CD4-positive, alpha-beta T cell (primary cell): ENCODE measurements at regions not wholly inside any gene's neighbourhood (a gene's known extent, or its start where the extent isn't known, plus 50 kb on each side); places are given as distances from the start of the nearest gene placed in this dataset.

Experiments
- ATAC-seq: fragments of 200-7000 bp; cut with Tn5 transposase; one replicate; pipeline ENCODE4 v1.10.0; 2022; ENCODE audit warnings: mild to moderate bottlenecking; ENCODE audit not compliant: poor library complexity
- CTCF ChIA-PET: fragments of 350-600 bp; sonication (Branson Sonifier 250); formaldehyde crosslinking; loops from one replicate; lab custom pipeline; 2021; ENCODE audit warnings: antibody characterized with exemption, inconsistent platforms; lab: Charles Lee
- POLR2A ChIA-PET: fragments of 350-600 bp; sonication (Branson Sonifier 250); formaldehyde crosslinking; loops from one replicate; lab custom pipeline; 2021; ENCODE audit warnings: antibody characterized with exemption, inconsistent platforms; lab: Charles Lee
- DNase-seq, 14 experiments: peaks; one replicate each; pipeline ENCODE4 v3.0.0-alpha.2; 2013 to 2020; ENCODE audit warnings: mixed read lengths in 2 of 14
- H3K27ac ChIP-seq, 2 donors: one replicate each; pipeline versions ENCODE4 v1.5.1 to v1.7.0; 2013; ENCODE audit warnings: low read length in 2 of 2, low read depth in 1 of 2, mild to moderate bottlenecking in 1 of 2
- H3K27me3 ChIP-seq, 2 experiments: 1 replicate in 1 of 2; 2 replicates in 1 of 2; pipeline versions ENCODE4 v1.6.1 to v1.7.0; 2013; ENCODE audit warnings: low read length in 2 of 2, control low read depth in 1 of 2, mild to moderate bottlenecking in 1 of 2, moderate library complexity in 1 of 2; ENCODE audit not compliant: insufficient read depth in 2 of 2, control insufficient read depth in 1 of 2
- H3K36me3 ChIP-seq: one replicate; pipeline ENCODE4 v1.6.1; 2013; ENCODE audit warnings: low read length, control low read depth; ENCODE audit not compliant: insufficient read depth
- H3K4me1 ChIP-seq: one replicate; pipeline ENCODE4 v1.6.1; 2013; ENCODE audit warnings: low read length, control low read depth; ENCODE audit not compliant: insufficient read depth
- H3K4me3 ChIP-seq: one replicate; pipeline ENCODE4 v1.5.1; 2013; ENCODE audit warnings: mild to moderate bottlenecking, low read length, moderate library complexity
- H3K9me3 ChIP-seq, 2 experiments: 1 replicate in 1 of 2; 2 replicates in 1 of 2; pipeline versions ENCODE4 v1.6.1 to v1.7.0; 2013; ENCODE audit warnings: low read length in 2 of 2, mild to moderate bottlenecking in 2 of 2, control low read depth in 1 of 2, moderate library complexity in 1 of 2; ENCODE audit not compliant: control insufficient read depth in 1 of 2, insufficient read depth in 1 of 2
- H3K27ac Mint-ChIP-seq: one replicate; pipeline ENCODE4 v1.8.0; 2020; ENCODE audit warnings: mixed read lengths
- H3K27me3 Mint-ChIP-seq: one replicate; pipeline ENCODE4 v1.8.0; 2021; ENCODE audit warnings: mixed read lengths
- H3K36me3 Mint-ChIP-seq: one replicate; pipeline ENCODE4 v1.8.0; 2021; ENCODE audit warnings: low read depth, mixed read lengths
- H3K4me1 Mint-ChIP-seq: one replicate; pipeline ENCODE4 v1.8.0; 2021; ENCODE audit warnings: low read depth, mixed read lengths
- H3K4me3 Mint-ChIP-seq: one replicate; pipeline ENCODE4 v1.8.0; 2020; ENCODE audit warnings: mild to moderate bottlenecking, mixed read lengths
- H3K9me3 Mint-ChIP-seq: one replicate; pipeline ENCODE4 v1.8.0; 2020; ENCODE audit warnings: mixed read lengths
- intact Hi-C, 2 experiments: fragments of 100-400 bp; cut with DNase I in 1 of 2; cut with micrococcal nuclease in 1 of 2; formaldehyde crosslinking; loops; one replicate each; pipeline versions ENCODE4 v1.15.1 to v1.9.0; 2023 to 2025; cut with DNase I, micrococcal nuclease
- TF ChIP-seq, protein P1 (sequence below): fragments of 200-600 bp; IDR thresholded peaks from one replicate; pipeline ENCODE4 v1.8.0; 2022; ENCODE audit warnings: antibody characterized with exemption, mild to moderate bottlenecking

DNA sequence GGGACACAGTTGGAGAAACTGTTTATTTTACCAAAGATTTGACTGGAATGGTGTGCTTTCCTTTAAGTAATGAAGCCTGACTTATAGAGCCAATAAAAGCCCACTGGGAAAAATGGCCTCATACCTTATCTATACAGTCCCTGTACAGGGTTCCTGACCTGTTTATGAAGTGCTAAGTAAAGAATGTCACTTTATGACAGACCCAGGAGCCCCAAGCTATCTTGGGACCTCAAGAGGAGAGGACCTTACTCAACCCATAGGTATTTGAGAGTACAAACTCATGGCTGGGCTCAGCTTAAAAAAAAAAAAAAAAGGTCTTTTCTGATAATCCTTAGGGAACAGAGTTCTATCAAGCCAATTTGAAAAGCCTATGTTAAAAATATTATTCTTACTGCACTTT lies 1389.3 kb downstream of the RAPGEF2 start:
- Histone ChIP-seq H3K27me3 (no peaks in the 10 kb centered on the region), H3K36me3 (no peaks in the 10 kb centered on the region), H3K27ac (no peak overlapping the region), H3K9me3 (peaks cover 0 to 14% of the 10 kb centered on the region in 2 experiments), H3K4me3 (no peak overlapping the region), H3K4me1 (no peaks in the 10 kb centered on the region)
- DNase-seq = no peak
- Mint-ChIP-seq H3K27me3 (no peaks in the 10 kb centered on the region), H3K36me3 (no peaks in the 10 kb centered on the region), H3K9me3 (peaks cover 9% of the 10 kb centered on the region), H3K4me3 (no peak overlapping the region), H3K27ac (no peak overlapping the region), H3K4me1 (no peaks in the 10 kb centered on the region)
- intact Hi-C loops = no loop called here
- no peak for ATAC-seq
- TF ChIP-seq, protein P1, sequence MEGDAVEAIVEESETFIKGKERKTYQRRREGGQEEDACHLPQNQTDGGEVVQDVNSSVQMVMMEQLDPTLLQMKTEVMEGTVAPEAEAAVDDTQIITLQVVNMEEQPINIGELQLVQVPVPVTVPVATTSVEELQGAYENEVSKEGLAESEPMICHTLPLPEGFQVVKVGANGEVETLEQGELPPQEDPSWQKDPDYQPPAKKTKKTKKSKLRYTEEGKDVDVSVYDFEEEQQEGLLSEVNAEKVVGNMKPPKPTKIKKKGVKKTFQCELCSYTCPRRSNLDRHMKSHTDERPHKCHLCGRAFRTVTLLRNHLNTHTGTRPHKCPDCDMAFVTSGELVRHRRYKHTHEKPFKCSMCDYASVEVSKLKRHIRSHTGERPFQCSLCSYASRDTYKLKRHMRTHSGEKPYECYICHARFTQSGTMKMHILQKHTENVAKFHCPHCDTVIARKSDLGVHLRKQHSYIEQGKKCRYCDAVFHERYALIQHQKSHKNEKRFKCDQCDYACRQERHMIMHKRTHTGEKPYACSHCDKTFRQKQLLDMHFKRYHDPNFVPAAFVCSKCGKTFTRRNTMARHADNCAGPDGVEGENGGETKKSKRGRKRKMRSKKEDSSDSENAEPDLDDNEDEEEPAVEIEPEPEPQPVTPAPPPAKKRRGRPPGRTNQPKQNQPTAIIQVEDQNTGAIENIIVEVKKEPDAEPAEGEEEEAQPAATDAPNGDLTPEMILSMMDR = no peak
- ChIA-PET CTCF (no interaction called here), POLR2A (no interaction called here)

DNA sequence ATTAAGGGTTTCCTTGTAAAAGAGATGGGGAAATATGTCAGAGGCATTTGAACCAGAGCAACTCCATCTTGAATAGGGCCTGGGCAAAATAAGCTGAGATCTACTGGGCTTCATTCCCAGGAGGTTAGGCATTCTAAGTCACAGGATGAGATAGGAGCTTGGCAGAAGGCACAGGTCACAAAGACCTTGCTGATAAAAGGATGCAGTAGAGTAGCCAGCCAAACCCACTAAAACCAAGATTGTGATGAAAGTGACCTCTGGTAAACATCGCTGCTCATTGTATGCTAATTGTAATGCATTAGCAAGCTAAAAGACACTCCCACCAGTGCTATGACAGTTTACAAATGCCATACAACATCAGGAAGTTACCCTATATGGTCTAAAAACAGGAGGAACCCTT lies 1390.3 kb downstream of the RAPGEF2 start:
- Mint-ChIP-seq H3K4me3 (no peak overlapping the region), H3K27me3 (no peaks in the 10 kb centered on the region), H3K27ac (no peak overlapping the region), H3K4me1 (no peaks in the 10 kb centered on the region), H3K36me3 (no peaks in the 10 kb centered on the region), H3K9me3 (peaks cover 5% of the 10 kb centered on the region)
- Histone ChIP-seq H3K36me3 (no peaks in the 10 kb centered on the region), H3K4me1 (no peaks in the 10 kb centered on the region), H3K4me3 (no peak overlapping the region), H3K27ac (no peak overlapping the region), H3K27me3 (no peaks in the 10 kb centered on the region), H3K9me3 (peaks cover 0 to 14% of the 10 kb centered on the region in 2 experiments)
- POLR2A ChIA-PET = no interaction called here
- CTCF ChIA-PET = no interaction called here
- TF ChIP-seq, protein P1 = no peak
- ATAC-seq = no peak
- intact Hi-C loops = no loop called here
- no peak for DNase-seq

DNA sequence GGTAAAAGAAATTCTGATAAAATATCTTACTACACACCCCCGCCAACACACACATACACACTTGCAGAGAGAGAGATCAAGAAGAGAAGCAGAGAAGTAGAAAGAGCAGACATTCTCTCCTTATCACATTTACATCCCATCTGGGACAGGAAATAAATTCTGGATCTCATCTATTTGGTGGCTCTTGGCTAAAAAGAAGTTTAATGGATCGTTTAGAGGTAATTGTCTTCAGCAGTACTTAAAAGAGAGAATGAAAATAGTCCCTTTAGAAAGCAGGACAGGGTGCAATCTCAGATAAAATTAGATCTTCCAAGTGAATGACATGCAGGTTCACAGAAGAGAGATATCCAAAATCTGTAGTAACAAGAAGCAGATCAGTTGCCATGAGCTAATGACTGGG lies 1392.5 kb downstream of the RAPGEF2 start:
- ATAC-seq (no peak), DNase-seq (no peak)
- TF ChIP-seq, protein P1 = no peak
- Histone ChIP-seq H3K9me3 (peaks cover 0 to 21% of the 10 kb centered on the region in 2 experiments), H3K27me3 (no peaks in the 10 kb centered on the region), H3K4me3 (no peak overlapping the region), H3K27ac (no peak overlapping the region), H3K36me3 (no peaks in the 10 kb centered on the region), H3K4me1 (no peaks in the 10 kb centered on the region)
- no peak overlapping the region for H3K27ac Mint-ChIP-seq
- H3K9me3 Mint-ChIP-seq = peaks cover 5% of the 10 kb centered on the region
- H3K4me1 Mint-ChIP-seq = no peaks in the 10 kb centered on the region
- H3K36me3 Mint-ChIP-seq = no peaks in the 10 kb centered on the region
- intact Hi-C loops = no loop called here
- POLR2A ChIA-PET = no interaction called here
- no peak overlapping the region for H3K4me3 Mint-ChIP-seq
- CTCF ChIA-PET = no interaction called here
- H3K27me3 Mint-ChIP-seq = no peaks in the 10 kb centered on the region
